IMR-90 (cell line): ENCODE measurements at regions not wholly inside any gene's neighbourhood (a gene's known extent, or its start where the extent isn't known, plus 50 kb on each side); places are given as distances from the start of the nearest gene placed in this dataset.

Source experiments
- ATAC-seq: fragments of 200-7000 bp; cut with Tn5 transposase; 2 replicates; pipeline ENCODE4 v1.9.1; 2020; ENCODE audit warnings: low read depth, mild to moderate bottlenecking, moderate library complexity
- BruUV-seq: library from RNA; stranded (reverse); fragments of 400-500 nt; replicated peaks from 2 replicates; lab custom pipeline; 2021; lab: Mats Ljungman, UMichigan
- CTCF ChIA-PET: fragments of 300-600 bp; formaldehyde crosslinking; extraction: SDS; loops from one replicate; lab custom pipeline; 2021; ENCODE audit warnings: antibody characterized with exemption; lab: Yijun Ruan, JAX
- POLR2A ChIA-PET: fragments of 300-600 bp; sonication (Branson Sonifier 250); formaldehyde crosslinking; loops from one replicate; lab custom pipeline; 2022; ENCODE audit warnings: antibody characterized with exemption; ENCODE audit not compliant: unreplicated experiment; lab: Charles Lee
- DNase-seq: peaks from one replicate; pipeline ENCODE4 v3.0.0; 2013
- H2AFZ ChIP-seq: replicated peaks from 2 replicates; pipeline ENCODE3; 2013; ENCODE audit warnings: low read length, mild to moderate bottlenecking; ENCODE audit not compliant: poor library complexity
- H2AK5ac ChIP-seq: 2 replicates; pipeline ENCODE4 v1.6.1; 2013; ENCODE audit warnings: low read depth, low read length, inconsistent platforms
- H2AK9ac ChIP-seq: replicated peaks from 2 replicates; pipeline ENCODE3; 2013; ENCODE audit warnings: mild to moderate bottlenecking, low read depth, low read length, moderate library complexity; ENCODE audit not compliant: poor library complexity
- H2BK120ac ChIP-seq: 2 replicates; pipeline ENCODE4 v1.6.1; 2013; ENCODE audit warnings: low read depth, low read length, inconsistent platforms
- H2BK15ac ChIP-seq: 3 replicates; pipeline ENCODE4 v1.6.1; 2013; ENCODE audit warnings: low read depth, low read length, inconsistent platforms
- H2BK20ac ChIP-seq: 2 replicates; pipeline ENCODE4 v1.6.1; 2013; ENCODE audit warnings: low read depth, mild to moderate bottlenecking, inconsistent platforms, low read length, moderate library complexity
- H2BK5ac ChIP-seq: 2 replicates; pipeline ENCODE4 v1.6.1; 2013; ENCODE audit warnings: mild to moderate bottlenecking, low read depth, low read length, inconsistent platforms; ENCODE audit not compliant: poor library complexity, severe bottlenecking
- H3K14ac ChIP-seq: replicated peaks from 2 replicates; pipeline ENCODE4 v1.6.1; 2013; ENCODE audit warnings: low read depth, low read length, inconsistent platforms
- H3K18ac ChIP-seq: 2 replicates; pipeline ENCODE4 v1.6.1; 2013; ENCODE audit warnings: low read depth, low read length, control low read depth
- H3K23ac ChIP-seq: 2 replicates; pipeline ENCODE4 v1.6.1; 2013; ENCODE audit warnings: low read depth, low read length, inconsistent platforms
- H3K27ac ChIP-seq: 2 replicates; pipeline ENCODE4 v1.5.1; 2013; ENCODE audit warnings: mild to moderate bottlenecking, control low read depth, low read length; ENCODE audit not compliant: insufficient read depth
- H3K27me3 ChIP-seq: 2 replicates; pipeline ENCODE4 v1.6.1; 2013; ENCODE audit warnings: low read length; ENCODE audit not compliant: control insufficient read depth, insufficient read depth
- H3K36me3 ChIP-seq: 2 replicates; pipeline ENCODE4 v1.6.1; 2013; ENCODE audit warnings: low read length, mixed read lengths; ENCODE audit not compliant: control insufficient read depth, insufficient read depth
- H3K4ac ChIP-seq: 2 replicates; pipeline ENCODE4 v1.6.1; 2013; ENCODE audit warnings: low read depth, low read length, inconsistent platforms
- H3K4me1 ChIP-seq: 2 replicates; pipeline ENCODE4 v1.6.1; 2013; ENCODE audit warnings: low read length, mixed read lengths; ENCODE audit not compliant: control insufficient read depth, insufficient read depth
- H3K4me2 ChIP-seq: 2 replicates; pipeline ENCODE4 v1.6.1; 2013; ENCODE audit warnings: low read depth, mild to moderate bottlenecking, control low read depth, low read length, moderate library complexity
- H3K4me3 ChIP-seq: 2 replicates; pipeline ENCODE4 v1.5.1; 2013; ENCODE audit warnings: low read depth, mild to moderate bottlenecking, control low read depth, low read length, moderate library complexity; ENCODE audit not compliant: insufficient read depth
- H3K56ac ChIP-seq: 2 replicates; pipeline ENCODE4 v1.6.1; 2013; ENCODE audit warnings: low read length, inconsistent platforms; ENCODE audit not compliant: insufficient read depth; ENCODE audit errors: extremely low read depth
- H3K79me1 ChIP-seq, 2 experiments: 2 replicates each; pipeline ENCODE4 v1.6.1; 2013; ENCODE audit warnings: low read length in 2 of 2, inconsistent platforms in 1 of 2, low read depth in 1 of 2
- H3K9ac ChIP-seq: 2 replicates; pipeline ENCODE4 v1.6.1; 2013; ENCODE audit warnings: low read depth, low read length, control low read depth
- H3K9me1 ChIP-seq: 2 replicates; pipeline ENCODE4 v1.6.1; 2013; ENCODE audit warnings: low read length, inconsistent platforms; ENCODE audit not compliant: insufficient read depth
- H3K9me3 ChIP-seq: 2 replicates; pipeline ENCODE4 v1.6.1; 2013; ENCODE audit warnings: low read length; ENCODE audit not compliant: control insufficient read depth, insufficient read depth
- H4K20me1 ChIP-seq: 2 replicates; pipeline ENCODE4 v1.6.1; 2013; ENCODE audit warnings: low read length, inconsistent platforms; ENCODE audit not compliant: insufficient read depth
- H4K5ac ChIP-seq: 2 replicates; pipeline ENCODE4 v1.6.1; 2013; ENCODE audit warnings: mild to moderate bottlenecking, low read depth, low read length, control low read depth
- H4K8ac ChIP-seq, 2 experiments: 2 replicates each; pipeline ENCODE4 v1.6.1; 2013; ENCODE audit warnings: low read depth in 2 of 2, low read length in 2 of 2, control low read depth in 1 of 2, inconsistent platforms in 1 of 2
- H4K91ac ChIP-seq: 2 replicates; pipeline ENCODE4 v1.6.1; 2013; ENCODE audit warnings: low read depth, low read length, inconsistent platforms; ENCODE audit not compliant: insufficient read depth
- BHLHE40 ChIP-seq: fragments of 150-350 bp; IDR thresholded peaks from 2 replicates; pipeline ENCODE4 v1.6.1; 2016; ENCODE audit warnings: mild to moderate bottlenecking, low read depth, low read length
- CEBPB ChIP-seq: IDR thresholded peaks from 2 replicates; pipeline ENCODE4 v1.6.1; 2012; ENCODE audit warnings: low read depth, low read length, improper control_type of control experiment
- CHD1 ChIP-seq: IDR thresholded peaks from 2 replicates; pipeline ENCODE4 v1.6.1; 2012; ENCODE audit warnings: low read depth, low read length, improper control_type of control experiment
- CTCF ChIP-seq: conservative IDR thresholded peaks from 2 replicates; pipeline ENCODE4 v1.5.1; 2012; ENCODE audit warnings: mild to moderate bottlenecking, low read depth, low read length, improper control_type of control experiment
- MAFK ChIP-seq: IDR thresholded peaks from 2 replicates; pipeline ENCODE4 v1.6.1; 2012; ENCODE audit warnings: low read depth, low read length, improper control_type of control experiment
- MXI1 ChIP-seq: IDR thresholded peaks from 2 replicates; pipeline ENCODE4 v1.6.1; 2012; ENCODE audit warnings: low read depth, mild to moderate bottlenecking, low read length, moderate library complexity, borderline replicate concordance
- NFE2L2 ChIP-seq: fragments of 150-350 bp; IDR thresholded peaks from 2 replicates; pipeline ENCODE4 v1.6.1; 2016; ENCODE audit warnings: low read depth, mild to moderate bottlenecking, low read length
- RCOR1 ChIP-seq: IDR thresholded peaks from 2 replicates; pipeline ENCODE4 v1.6.1; 2012; ENCODE audit warnings: mild to moderate bottlenecking, low read length, improper control_type of control experiment; ENCODE audit not compliant: insufficient replicate concordance
- SMC3 ChIP-seq: fragments of 150-350 bp; IDR thresholded peaks from 2 replicates; pipeline ENCODE4 v1.6.1; 2016; ENCODE audit warnings: low read depth, mild to moderate bottlenecking, antibody characterized with exemption, low read length, moderate library complexity
- USF2 ChIP-seq: fragments of 150-350 bp; IDR thresholded peaks from 2 replicates; pipeline ENCODE4 v1.6.1; 2017; ENCODE audit warnings: mild to moderate bottlenecking, antibody characterized with exemption, low read length, low read depth
- whole genome bisulfite sequencing, 2 experiments: methylation state at CpG; one replicate each; pipeline versions ENCODE4 v1.1.5 to v1.1.7; 2013; ENCODE audit warnings: missing lambda C conversion rate in 2 of 2; ENCODE audit not compliant: insufficient read length in 1 of 2; ENCODE audit errors: extremely low coverage in 2 of 2; 5-methylcytosine and 5-hydroxymethylcytosine counted together
- dilution Hi-C: fragments of 300-500 bp; cut with HindIII; formaldehyde crosslinking; loops from one replicate; pipeline ENCODE4 v1.14.3; 2018; ENCODE audit warnings: low sequenced_read_pairs; ENCODE audit not compliant: unreplicated experiment
- in situ Hi-C: fragments of 300-500 bp; cut with MboI; formaldehyde crosslinking; loops from 3 replicates; pipeline ENCODE4 v1.14.3; 2019; ENCODE audit warnings: low sequenced_read_pairs, inconsistent platforms, mixed read lengths
- intact Hi-C: fragments of 100-400 bp; cut with micrococcal nuclease; formaldehyde crosslinking; loops from 2 replicates; pipeline ENCODE4 v1.10.0; 2022
- TF ChIP-seq, protein P1 (sequence below): fragments of 150-350 bp; IDR thresholded peaks from 2 replicates; pipeline ENCODE4 v1.6.1; 2016; ENCODE audit warnings: low read depth, mild to moderate bottlenecking, low read length, moderate library complexity, borderline replicate concordance

DNA sequence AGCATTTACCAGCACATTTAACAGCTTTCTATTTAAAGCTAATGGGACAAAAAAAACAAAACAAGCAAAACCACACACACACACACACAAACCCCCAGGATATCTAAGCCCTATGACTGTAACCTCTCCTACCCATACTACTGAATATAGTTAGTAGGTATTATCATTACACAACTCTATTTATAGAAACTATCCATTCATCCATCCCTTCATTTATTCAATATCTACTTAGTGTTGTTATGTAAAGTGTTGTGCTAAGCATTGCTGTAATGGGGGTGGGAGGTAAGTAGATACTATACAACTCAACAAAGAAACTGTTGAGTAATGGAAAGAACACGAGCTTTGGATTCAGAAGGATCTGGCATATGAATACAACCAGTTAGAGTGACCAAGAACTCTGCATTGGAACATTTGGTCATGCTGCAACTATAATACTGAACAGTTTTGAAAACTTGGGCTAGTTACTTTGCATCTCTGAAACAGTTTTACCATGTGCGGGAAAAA, 82.3 kb upstream of the ZNF608 start:
- Histone ChIP-seq H3K27ac (no peak overlapping the region), H3K79me1 (no peaks in the 10 kb centered on the region), H3K9me1 (no peaks in the 10 kb centered on the region), H3K23ac (no peak overlapping the region), H2BK20ac (no peak overlapping the region), H3K18ac (no peak overlapping the region), H2AK9ac (no peak overlapping the region), H3K9ac (no peak overlapping the region), H3K4ac (no peak overlapping the region), H4K8ac (no peak overlapping the region), H4K91ac (no peak overlapping the region), H3K56ac (no peak overlapping the region), H2BK15ac (no peak overlapping the region), H3K9me3 (peaks cover 2% of the 10 kb centered on the region; the same call in 1 of the 2 replicates), H3K36me3 (no peaks in the 10 kb centered on the region), H2BK5ac (no peak overlapping the region), H2AK5ac (no peak overlapping the region), H3K4me3 (no peak overlapping the region), H2AFZ (no peak overlapping the region), H4K20me1 (no peaks in the 10 kb centered on the region), H3K4me2 (no peak overlapping the region), H3K4me1 (no peaks in the 10 kb centered on the region), H3K14ac (no peak overlapping the region), H4K5ac (no peak overlapping the region), H2BK120ac (no peak overlapping the region), H3K27me3 (peaks cover under 1% of the 10 kb centered on the region; the same call in 1 of the 2 replicates)
- in situ Hi-C loops (no loop called here), intact Hi-C loops (no loop called here), dilution Hi-C loops (no loop called here)
- POLR2A ChIA-PET: no interaction called here
- TF ChIP-seq BHLHE40: no peak
- TF ChIP-seq USF2: no peak
- TF ChIP-seq SMC3: no peak
- no peak for TF ChIP-seq CTCF
- TF ChIP-seq MAFK: no peak
- no peak for TF ChIP-seq RCOR1
- TF ChIP-seq MXI1: no peak
- TF ChIP-seq NFE2L2: no peak
- TF ChIP-seq CHD1: no peak
- TF ChIP-seq, protein P1, sequence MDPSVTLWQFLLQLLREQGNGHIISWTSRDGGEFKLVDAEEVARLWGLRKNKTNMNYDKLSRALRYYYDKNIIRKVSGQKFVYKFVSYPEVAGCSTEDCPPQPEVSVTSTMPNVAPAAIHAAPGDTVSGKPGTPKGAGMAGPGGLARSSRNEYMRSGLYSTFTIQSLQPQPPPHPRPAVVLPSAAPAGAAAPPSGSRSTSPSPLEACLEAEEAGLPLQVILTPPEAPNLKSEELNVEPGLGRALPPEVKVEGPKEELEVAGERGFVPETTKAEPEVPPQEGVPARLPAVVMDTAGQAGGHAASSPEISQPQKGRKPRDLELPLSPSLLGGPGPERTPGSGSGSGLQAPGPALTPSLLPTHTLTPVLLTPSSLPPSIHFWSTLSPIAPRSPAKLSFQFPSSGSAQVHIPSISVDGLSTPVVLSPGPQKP: no peak
- TF ChIP-seq CEBPB: no peak
- CTCF ChIA-PET: interaction anchor here (1.0 kb wide), 1 partner anchor 15 kb away, joined by 3 read pairs; no protein-coding TSS in a partner anchor
- ATAC-seq (no peak), DNase-seq (no peak)
- no TSS peak for BruUV-seq
- 60% methylated on average over 1 of the region's 2 CpGs; no CpG with 5 or more reads in 1 of the 2 experiments for WGBS, 2 experiments
